Upper lobe of right lung (tissue), 1 donor: ENCODE measurements at regions not wholly inside any gene's neighbourhood (a gene's known extent, or its start where the extent isn't known, plus 50 kb on each side); places are given as distances from the start of the nearest gene placed in this dataset.

Source experiments
- ATAC-seq: fragments of 200-7000 bp; cut with Tn5 transposase; one replicate; pipeline ENCODE4 v1.9.1; 2020; ENCODE audit warnings: mild to moderate bottlenecking, moderate library complexity
- DNase-seq: peaks from one replicate; pipeline ENCODE4 v3.0.0-alpha.2; 2020
- H3K27ac ChIP-seq: fragments of 200-600 bp; one replicate; pipeline ENCODE4 v1.8.0; 2022
- H3K27me3 ChIP-seq: fragments of 200-600 bp; one replicate; pipeline ENCODE4 v1.8.0; 2022; ENCODE audit warnings: mild to moderate bottlenecking
- H3K36me3 ChIP-seq: fragments of 200-600 bp; one replicate; pipeline ENCODE4 v1.8.0; 2022
- H3K4me1 ChIP-seq: fragments of 200-600 bp; one replicate; pipeline ENCODE4 v1.8.0; 2022
- H3K4me3 ChIP-seq: fragments of 200-600 bp; one replicate; pipeline ENCODE4 v1.8.0; 2022; ENCODE audit warnings: mild to moderate bottlenecking
- H3K9me3 ChIP-seq: fragments of 200-600 bp; one replicate; pipeline ENCODE4 v1.8.0; 2022
- CTCF ChIP-seq: fragments of 200-600 bp; IDR thresholded peaks from one replicate; pipeline ENCODE4 v1.8.0; 2022; ENCODE audit warnings: antibody characterized with exemption
- intact Hi-C: fragments of 100-400 bp; cut with DNase I; formaldehyde crosslinking; loops from one replicate; pipeline ENCODE4 v1.11.0; 2022
- donor health status: DM: no; HTN: yes; CAD: no; lungs with severe emphysema.

- TF ChIP-seq CTCF = no peak
- Histone ChIP-seq H3K4me3 (no peak overlapping the region), H3K36me3 (no peaks in the 10 kb centered on the region), H3K9me3 (no peaks in the 10 kb centered on the region), H3K27ac (no peak overlapping the region), H3K27me3 (no peaks in the 10 kb centered on the region), H3K4me1 (no peaks in the 10 kb centered on the region)
- intact Hi-C loops = no loop called here
- DNase-seq (no peak), ATAC-seq (no peak)
These were observed 218.8 kb upstream of the IL12B start for GRCh38 chr5:159549046-159549445.

GRCh38 chr5:159550951-159551350, 220.7 kb upstream of the IL12B start:
- Histone ChIP-seq H3K4me3 (no peak overlapping the region), H3K4me1 (no peaks in the 10 kb centered on the region), H3K36me3 (no peaks in the 10 kb centered on the region), H3K27ac (no peak overlapping the region), H3K9me3 (no peaks in the 10 kb centered on the region), H3K27me3 (no peaks in the 10 kb centered on the region)
- intact Hi-C loops = no loop called here
- ATAC-seq = no peak
- TF ChIP-seq CTCF = no peak
- no peak for DNase-seq

- Histone ChIP-seq H3K27me3 (no peaks in the 10 kb centered on the region), H3K36me3 (no peaks in the 10 kb centered on the region), H3K4me3 (no peak overlapping the region), H3K27ac (no peak overlapping the region), H3K9me3 (no peaks in the 10 kb centered on the region), H3K4me1 (no peaks in the 10 kb centered on the region)
- ATAC-seq (no peak), DNase-seq (no peak)
- intact Hi-C loops = no loop called here
- no peak for TF ChIP-seq CTCF
These were observed 222.5 kb upstream of the IL12B start for GRCh38 chr5:159552751-159553150.

- no peak overlapping the region for H3K4me3 ChIP-seq
These were observed 223.5 kb upstream of the IL12B start for GRCh38 chr5:159553792-159554191.

DNA sequence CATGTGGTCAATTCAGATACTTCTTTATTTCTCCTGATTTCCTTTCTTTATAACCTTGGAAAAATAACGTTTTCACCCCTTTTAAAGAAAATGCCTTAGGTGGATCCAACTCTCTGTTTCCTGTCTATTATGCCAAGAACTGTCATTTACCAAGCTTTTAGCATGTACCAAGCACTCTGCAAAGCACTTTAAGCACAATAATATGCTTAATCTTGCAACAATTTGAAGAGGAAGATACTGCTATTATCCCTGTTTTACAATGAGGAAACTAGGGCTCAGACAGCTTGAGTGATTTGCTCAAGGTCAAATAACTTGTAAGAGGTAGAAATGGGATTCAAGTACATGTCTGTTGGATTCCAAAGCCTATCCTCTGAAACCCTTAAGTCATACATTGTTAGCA, 224.8 kb upstream of the IL12B start:
- H3K4me1 ChIP-seq = no peaks in the 10 kb centered on the region
- H3K27ac ChIP-seq = no peak overlapping the region
- H3K4me3 ChIP-seq = no peak overlapping the region
- intact Hi-C loops = no loop called here
- H3K27me3 ChIP-seq = no peaks in the 10 kb centered on the region
- H3K36me3 ChIP-seq = no peaks in the 10 kb centered on the region
- no peak for ATAC-seq
- no peaks in the 10 kb centered on the region for H3K9me3 ChIP-seq
- TF ChIP-seq CTCF = no peak
- DNase-seq = no peak

More at GRCh38 chr5:159553792-159554191, 223.5 kb upstream of the IL12B start:
- no peak for TF ChIP-seq CTCF
- intact Hi-C loops = no loop called here
- no peaks in the 10 kb centered on the region for H3K36me3 ChIP-seq
- DNase-seq = no peak
- ATAC-seq = no peak
- no peaks in the 10 kb centered on the region for H3K27me3 ChIP-seq
- no peaks in the 10 kb centered on the region for H3K9me3 ChIP-seq
- H3K27ac ChIP-seq = no peak overlapping the region
- no peaks in the 10 kb centered on the region for H3K4me1 ChIP-seq

DNA sequence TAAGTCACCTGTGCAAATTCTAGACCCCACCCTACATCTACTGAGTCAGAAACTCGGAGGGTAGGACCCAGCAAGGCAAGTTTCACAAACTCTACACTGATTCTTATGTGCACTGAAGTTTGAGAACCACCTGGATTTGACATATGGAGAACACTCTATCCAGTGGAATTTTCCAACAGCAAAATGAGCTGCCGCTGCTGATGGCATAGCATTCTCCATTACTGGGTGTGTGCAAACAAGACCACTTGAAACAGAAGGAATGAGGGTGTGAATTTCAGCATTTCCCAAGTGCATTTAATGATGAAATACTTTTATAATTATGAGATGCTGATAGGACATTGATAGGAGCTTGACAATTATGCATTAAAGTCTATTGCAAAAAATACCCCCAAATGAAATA, 229.1 kb upstream of the IL12B start:
- Histone ChIP-seq H3K4me1 (no peaks in the 10 kb centered on the region), H3K27me3 (no peaks in the 10 kb centered on the region), H3K36me3 (no peaks in the 10 kb centered on the region), H3K27ac (no peak overlapping the region), H3K4me3 (no peak overlapping the region), H3K9me3 (no peaks in the 10 kb centered on the region)
- DNase-seq = no peak
- intact Hi-C loops = no loop called here
- no peak for TF ChIP-seq CTCF
- ATAC-seq = peak; percentile 63
